Mesendoderm (in vitro differentiated cells): ENCODE measurements at regions not wholly inside any gene's neighbourhood (a gene's known extent, or its start where the extent isn't known, plus 50 kb on each side); places are given as distances from the start of the nearest gene placed in this dataset.
"Not testable (repeated sequence)": the region's sequence is repeated elsewhere in the genome, so short reads cannot be mapped to it uniquely, and the experiment has no call there.

Experiments
- DNase-seq: peaks from one replicate; pipeline ENCODE4 v3.0.0; 2013
- H2AK5ac ChIP-seq: 2 replicates; pipeline ENCODE4 v1.6.1; 2013; ENCODE audit warnings: low read length, inconsistent platforms
- H2BK120ac ChIP-seq: 2 replicates; pipeline ENCODE4 v1.6.1; 2013; ENCODE audit warnings: low read depth, mild to moderate bottlenecking, low read length, moderate library complexity, mixed read lengths
- H2BK15ac ChIP-seq: replicated peaks from 2 replicates; pipeline ENCODE4 v1.6.1; 2013; ENCODE audit warnings: low read depth, mild to moderate bottlenecking, moderate library complexity
- H2BK5ac ChIP-seq: 2 replicates; pipeline ENCODE4 v1.6.1; 2013; ENCODE audit warnings: low read length, inconsistent platforms
- H3K18ac ChIP-seq: 2 replicates; pipeline ENCODE4 v1.6.1; 2013; ENCODE audit warnings: mild to moderate bottlenecking, low read length, mixed read lengths
- H3K23ac ChIP-seq: one replicate; pipeline ENCODE4 v1.6.1; 2013; ENCODE audit warnings: low read length
- H3K27ac ChIP-seq: 2 replicates; pipeline ENCODE4 v1.5.1; 2013; ENCODE audit warnings: low read depth, mild to moderate bottlenecking, inconsistent platforms, low read length, moderate library complexity
- H3K27me3 ChIP-seq: 2 replicates; pipeline ENCODE4 v1.6.1; 2013; ENCODE audit warnings: low read length, control low read depth, mild to moderate bottlenecking, inconsistent platforms; ENCODE audit not compliant: insufficient read depth, poor library complexity
- H3K36me3 ChIP-seq: 2 replicates; pipeline ENCODE4 v1.6.1; 2013; ENCODE audit warnings: low read length, inconsistent platforms; ENCODE audit not compliant: control insufficient read depth, insufficient read depth
- H3K4ac ChIP-seq: one replicate; pipeline ENCODE4 v1.6.1; 2013; ENCODE audit warnings: low read depth, mild to moderate bottlenecking, low read length, moderate library complexity
- H3K4me1 ChIP-seq: 2 replicates; pipeline ENCODE4 v1.6.1; 2013; ENCODE audit warnings: low read depth, low read length, inconsistent platforms; ENCODE audit not compliant: control insufficient read depth
- H3K4me2 ChIP-seq: 2 replicates; pipeline ENCODE4 v1.6.1; 2013; ENCODE audit warnings: low read length
- H3K4me3 ChIP-seq: 2 replicates; pipeline ENCODE4 v1.5.1; 2013; ENCODE audit warnings: mild to moderate bottlenecking, low read length
- H3K56ac ChIP-seq: one replicate; pipeline ENCODE4 v1.6.1; 2013; ENCODE audit warnings: low read length
- H3K79me1 ChIP-seq: 2 replicates; pipeline ENCODE4 v1.6.1; 2013; ENCODE audit warnings: low read length, inconsistent platforms
- H3K79me2 ChIP-seq: 2 replicates; pipeline ENCODE4 v1.6.1; 2013; ENCODE audit warnings: mild to moderate bottlenecking, low read length; ENCODE audit not compliant: control insufficient read depth, insufficient read depth
- H3K9ac ChIP-seq: 2 replicates; pipeline ENCODE4 v1.6.1; 2013; ENCODE audit warnings: low read length, inconsistent platforms
- H4K5ac ChIP-seq: one replicate; pipeline ENCODE4 v1.6.1; 2013; ENCODE audit warnings: low read length
- H4K8ac ChIP-seq: one replicate; pipeline ENCODE4 v1.6.1; 2013; ENCODE audit warnings: low read depth, mild to moderate bottlenecking, control low read depth, low read length, moderate library complexity
- WGBS: extraction: QIAGEN DNeasy Blood & Tissue Kit; methylation state at CpG from one replicate; pipeline ENCODE4 v1.1.7; 2013; ENCODE audit warnings: low lambda C conversion rate, missing lambda C conversion rate; ENCODE audit not compliant: insufficient coverage; ENCODE audit errors: extremely low coverage; 5-methylcytosine and 5-hydroxymethylcytosine counted together

DNA sequence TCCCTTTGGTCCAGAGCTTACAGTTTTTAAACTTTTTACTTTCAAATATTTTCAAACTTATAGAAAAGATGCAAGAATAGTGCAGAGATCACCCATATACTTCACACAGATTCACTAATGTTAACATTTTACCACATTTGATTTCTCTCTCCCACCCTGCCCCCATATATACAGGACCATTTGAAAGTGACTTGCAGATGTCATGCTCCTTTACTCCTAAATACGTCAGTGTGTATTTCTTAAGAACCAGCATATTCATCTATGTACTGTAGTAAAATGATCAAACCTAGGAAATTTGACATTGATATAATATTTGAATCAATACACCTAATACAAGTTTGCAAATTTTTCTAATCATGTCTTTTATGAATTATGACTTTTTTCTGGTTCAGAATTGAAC is 100.4 kb upstream of the CHD1 start:
- Histone ChIP-seq H3K36me3 (no peaks in the 10 kb centered on the region), H3K4ac (no peak overlapping the region)
- WGBS: no CpG with 5 or more reads among the region's 1 CpG

DNA sequence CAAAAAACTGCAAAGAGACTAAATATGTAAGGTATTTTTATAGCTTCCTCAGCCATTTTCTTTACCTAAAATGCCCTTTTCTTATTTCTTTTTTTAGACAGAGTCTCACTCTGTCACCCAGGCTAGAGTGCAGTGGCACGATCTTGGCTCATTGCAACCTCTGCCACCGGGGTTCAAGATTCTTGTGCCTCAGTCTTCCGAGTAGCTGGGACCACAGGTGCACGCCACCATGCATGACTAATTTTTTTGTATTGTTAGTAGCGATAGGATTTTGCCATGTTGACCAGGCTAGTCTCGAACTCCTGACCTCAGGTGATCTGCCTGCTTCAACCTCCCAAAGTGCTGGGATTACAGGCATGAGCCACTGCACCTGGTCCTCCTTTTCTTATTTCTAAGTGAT is 99.4 kb upstream of the CHD1 start:
- not testable (repeated sequence) for H3K23ac ChIP-seq, H4K8ac ChIP-seq, H3K56ac ChIP-seq, H3K27me3 ChIP-seq, H3K18ac ChIP-seq, H3K36me3 ChIP-seq, H2BK15ac ChIP-seq, H2BK120ac ChIP-seq, H3K4ac ChIP-seq, H3K9ac ChIP-seq, H4K5ac ChIP-seq, H2BK5ac ChIP-seq, H2AK5ac ChIP-seq, H3K4me2 ChIP-seq, H3K27ac ChIP-seq, H3K79me2 ChIP-seq, H3K79me1 ChIP-seq, DNase-seq, H3K4me1 ChIP-seq, H3K4me3 ChIP-seq
- no CpG with 5 or more reads among the region's 6 CpGs for WGBS

More for the DNA sequence above, 100.4 kb upstream of the CHD1 start:
- H2AK5ac ChIP-seq: no peak overlapping the region
- H3K4me1 ChIP-seq: no peaks in the 10 kb centered on the region
- no peak overlapping the region for H3K27ac ChIP-seq
- no peak overlapping the region for H4K8ac ChIP-seq
- no peak overlapping the region for H3K56ac ChIP-seq
- no peaks in the 10 kb centered on the region for H3K79me1 ChIP-seq
- no peak for DNase-seq
- no peak overlapping the region for H2BK120ac ChIP-seq
- no peak overlapping the region for H3K23ac ChIP-seq
- no peaks in the 10 kb centered on the region for H3K79me2 ChIP-seq
- no peak overlapping the region for H3K18ac ChIP-seq
- no peak overlapping the region for H3K4me2 ChIP-seq
- no peak overlapping the region for H2BK5ac ChIP-seq
- H3K9ac ChIP-seq: no peak overlapping the region
- no peaks in the 10 kb centered on the region for H3K27me3 ChIP-seq
- no peak overlapping the region for H3K4me3 ChIP-seq
- no peak overlapping the region for H4K5ac ChIP-seq
- no peak overlapping the region for H2BK15ac ChIP-seq

DNA sequence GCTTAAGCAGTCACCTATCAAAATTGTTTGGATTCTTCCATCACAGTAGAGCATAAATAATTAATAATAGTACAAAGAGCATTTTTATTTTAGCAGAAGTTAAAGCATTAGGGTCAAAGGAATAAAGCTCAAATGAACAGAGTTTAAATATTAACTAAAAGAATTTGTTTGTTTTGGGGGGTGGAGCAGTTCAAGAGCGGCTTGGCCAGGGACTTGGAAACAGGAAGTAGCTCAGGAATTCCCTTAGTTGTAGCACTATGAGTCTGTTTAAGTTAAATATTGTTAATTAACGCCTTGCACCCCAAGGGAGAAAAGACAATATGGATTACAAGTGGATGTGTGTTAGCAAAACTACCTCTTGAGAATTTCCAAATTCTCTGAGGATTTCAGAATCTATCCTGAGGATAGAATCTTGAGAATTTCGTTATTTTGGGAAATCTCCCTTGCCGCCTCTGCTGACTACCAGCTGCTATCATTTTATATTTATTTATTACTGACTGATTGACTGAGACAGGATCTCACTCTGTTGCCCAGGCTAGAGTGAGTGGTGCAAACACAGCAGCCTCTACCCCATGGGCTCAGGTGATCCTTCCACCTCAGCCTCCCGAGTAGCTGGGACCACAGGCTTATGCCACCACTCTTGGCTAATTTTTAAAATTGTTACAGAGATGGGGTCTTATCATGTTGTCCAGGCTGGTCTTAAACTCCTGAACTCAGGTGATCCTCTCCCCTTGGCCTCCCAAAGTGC is 96.7 kb upstream of the CHD1 start:
- H3K18ac ChIP-seq: no peak overlapping the region
- H3K4me2 ChIP-seq: no peak overlapping the region
- no peak overlapping the region for H4K8ac ChIP-seq
- no peak overlapping the region for H2BK5ac ChIP-seq
- no peak overlapping the region for H3K23ac ChIP-seq
- H3K56ac ChIP-seq: no peak overlapping the region
- H3K79me1 ChIP-seq: no peaks in the 10 kb centered on the region
- H3K27me3 ChIP-seq: no peaks in the 10 kb centered on the region
- no peak overlapping the region for H2AK5ac ChIP-seq
- no peak overlapping the region for H3K4ac ChIP-seq
- no peak overlapping the region for H3K4me3 ChIP-seq
- H3K79me2 ChIP-seq: no peaks in the 10 kb centered on the region
- no CpG with 5 or more reads among the region's 5 CpGs for WGBS
- no peak overlapping the region for H3K27ac ChIP-seq
- no peak overlapping the region for H2BK15ac ChIP-seq
- H3K36me3 ChIP-seq: no peaks in the 10 kb centered on the region
- no peak overlapping the region for H2BK120ac ChIP-seq
- no peak overlapping the region for H4K5ac ChIP-seq
- H3K9ac ChIP-seq: no peak overlapping the region
- H3K4me1 ChIP-seq: no peaks in the 10 kb centered on the region
- DNase-seq: no peak

DNA sequence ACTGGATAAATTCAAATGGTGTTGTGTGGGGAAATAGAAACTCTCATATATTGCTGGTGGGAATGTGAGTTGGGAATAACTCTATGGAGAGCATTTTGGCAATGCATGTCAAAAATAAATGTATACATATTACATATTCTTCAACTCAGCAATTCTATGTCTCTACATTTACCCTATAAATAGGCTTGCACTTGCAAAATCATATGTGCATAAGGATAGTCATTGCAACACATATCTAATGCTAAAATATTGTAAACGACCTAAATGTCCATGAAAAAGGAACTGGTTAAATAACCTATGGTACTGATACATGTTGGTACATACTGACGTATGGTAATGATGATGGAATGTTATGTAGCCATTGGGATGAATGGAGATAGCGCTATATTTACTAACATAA is 94.5 kb upstream of the CHD1 start:
- Histone ChIP-seq H4K5ac (no peak overlapping the region), H3K4me3 (no peak overlapping the region), H3K36me3 (no peaks in the 10 kb centered on the region), H3K23ac (no peak overlapping the region), H3K4me1 (no peaks in the 10 kb centered on the region), H3K18ac (no peak overlapping the region), H3K56ac (no peak overlapping the region), H2AK5ac (no peak overlapping the region), H2BK15ac (no peak overlapping the region), H3K4me2 (no peak overlapping the region), H3K4ac (no peak overlapping the region), H3K9ac (no peak overlapping the region), H3K27me3 (no peaks in the 10 kb centered on the region), H2BK5ac (no peak overlapping the region), H2BK120ac (no peak overlapping the region), H3K79me2 (no peaks in the 10 kb centered on the region), H3K79me1 (no peaks in the 10 kb centered on the region), H3K27ac (no peak overlapping the region), H4K8ac (no peak overlapping the region)
- no CpG with 5 or more reads among the region's 3 CpGs for WGBS
- DNase-seq: no peak

DNA sequence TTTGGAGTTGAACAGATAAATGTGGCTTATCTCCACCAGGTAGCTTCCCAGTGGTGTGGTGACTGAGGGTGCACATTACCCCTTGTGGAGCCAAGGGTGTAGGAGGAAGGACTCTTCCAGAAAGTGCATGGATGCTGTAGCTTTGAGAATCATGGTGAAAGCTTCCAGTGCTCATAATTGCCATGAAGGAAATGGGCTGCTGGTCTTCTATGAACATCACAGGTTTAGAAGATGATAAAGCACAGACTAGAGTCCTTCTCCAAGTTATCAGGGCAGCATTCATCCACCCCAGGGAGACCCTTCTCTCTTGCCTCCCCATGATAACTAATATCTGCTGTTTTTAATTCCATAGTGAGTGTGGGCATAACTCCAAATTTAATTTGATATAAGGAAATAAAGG is 93.4 kb upstream of the CHD1 start:
- Histone ChIP-seq H3K36me3 (no peaks in the 10 kb centered on the region), H3K27ac (no peak overlapping the region), H2BK15ac (no peak overlapping the region), H2BK120ac (no peak overlapping the region), H3K23ac (no peak overlapping the region), H3K4me3 (no peak overlapping the region), H3K27me3 (no peaks in the 10 kb centered on the region), H4K8ac (no peak overlapping the region), H2BK5ac (no peak overlapping the region), H3K9ac (no peak overlapping the region), H3K18ac (no peak overlapping the region), H4K5ac (no peak overlapping the region), H3K79me2 (no peaks in the 10 kb centered on the region), H3K56ac (no peak overlapping the region), H2AK5ac (no peak overlapping the region), H3K4me2 (no peak overlapping the region), H3K4me1 (no peaks in the 10 kb centered on the region), H3K4ac (no peak overlapping the region), H3K79me1 (no peaks in the 10 kb centered on the region)
- DNase-seq: no peak

DNA sequence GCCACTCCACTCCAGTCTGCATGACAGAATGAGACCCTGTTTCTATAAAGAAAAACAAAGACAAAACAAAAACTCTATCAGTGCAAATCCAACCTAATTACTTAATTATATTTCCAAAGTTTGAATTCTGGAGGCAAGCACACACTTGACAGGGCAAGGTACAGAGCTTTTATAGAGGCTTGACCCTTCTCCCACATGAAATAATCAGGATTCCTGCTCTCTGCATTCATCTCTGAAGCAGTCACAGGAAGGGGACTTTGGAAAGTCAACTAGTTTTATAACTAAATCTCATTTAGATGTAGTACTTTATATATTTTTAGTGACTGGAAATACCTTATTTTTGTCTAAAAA is 91.9 kb upstream of the CHD1 start:
- no peaks in the 10 kb centered on the region for H3K27me3 ChIP-seq
- no peak overlapping the region for H2AK5ac ChIP-seq
- H2BK120ac ChIP-seq: no peak overlapping the region
- no peak overlapping the region for H3K4me2 ChIP-seq
- H2BK15ac ChIP-seq: no peak overlapping the region
- DNase-seq: no peak
- no peaks in the 10 kb centered on the region for H3K36me3 ChIP-seq
- no peak overlapping the region for H4K5ac ChIP-seq
- no peaks in the 10 kb centered on the region for H3K79me2 ChIP-seq
- H3K4me1 ChIP-seq: no peaks in the 10 kb centered on the region
- H3K9ac ChIP-seq: no peak overlapping the region
- no peak overlapping the region for H3K23ac ChIP-seq
- H3K79me1 ChIP-seq: no peaks in the 10 kb centered on the region
- no peak overlapping the region for H3K18ac ChIP-seq
- H4K8ac ChIP-seq: no peak overlapping the region
- H3K56ac ChIP-seq: no peak overlapping the region
- no peak overlapping the region for H3K4me3 ChIP-seq
- H3K4ac ChIP-seq: no peak overlapping the region
- H2BK5ac ChIP-seq: no peak overlapping the region
- H3K27ac ChIP-seq: no peak overlapping the region
